HG03457 (cell line): ENCODE measurements at regions not wholly inside any gene's neighbourhood (a gene's known extent, or its start where the extent isn't known, plus 50 kb on each side); places are given as distances from the start of the nearest gene placed in this dataset.

ENCODE experiments used
- ATAC-seq: cut with Tn5 transposase; IDR thresholded peaks from one replicate; pipeline ENCODE4 v1.9.1; 2021; ENCODE audit warnings: moderate number of reproducible peaks; ENCODE audit not compliant: unreplicated experiment

GRCh38 chr1:212525479-212526110 is 83.0 kb upstream of the ATF3 start:
- no peak for ATAC-seq

GRCh38 chr1:212526111-212526491 is 82.5 kb upstream of the ATF3 start:
- no peak for ATAC-seq

- no peak for ATAC-seq
Observed at GRCh38 chr1:212528501-212528900, 80.1 kb upstream of the ATF3 start.

- ATAC-seq = no peak
Observed at GRCh38 chr1:212529211-212529741, 79.3 kb upstream of the ATF3 start.

- ATAC-seq = no peak
Observed at GRCh38 chr1:212531267-212531666, 77.3 kb upstream of the ATF3 start.

GRCh38 chr1:212531796-212532195 is 76.8 kb upstream of the ATF3 start:
- no peak for ATAC-seq

- no peak for ATAC-seq
Observed at GRCh38 chr1:212532469-212533147, 76.0 kb upstream of the ATF3 start.

- ATAC-seq = no peak
Observed at GRCh38 chr1:212533148-212533517, 75.4 kb upstream of the ATF3 start.

- no peak for ATAC-seq
Observed at GRCh38 chr1:212536586-212536985, 72.0 kb upstream of the ATF3 start.

- no peak for ATAC-seq
Observed at GRCh38 chr1:212537610-212538009, 71.0 kb upstream of the ATF3 start.

GRCh38 chr1:212539737-212540430 is 68.7 kb upstream of the ATF3 start:
- ATAC-seq = no peak

- no peak for ATAC-seq
Observed at GRCh38 chr1:212542761-212543187, 65.8 kb upstream of the ATF3 start.

GRCh38 chr1:212544110-212544509 is 64.5 kb upstream of the ATF3 start:
- ATAC-seq = no peak

- no peak for ATAC-seq
Observed at GRCh38 chr1:212545941-212546635, 62.5 kb upstream of the ATF3 start.

- ATAC-seq = no peak
Observed at GRCh38 chr1:212549503-212550017, 59.0 kb upstream of the ATF3 start.

GRCh38 chr1:212551929-212552328 is 56.6 kb upstream of the ATF3 start:
- ATAC-seq = no peak

GRCh38 chr1:212553676-212554075 is 54.9 kb upstream of the ATF3 start:
- no peak for ATAC-seq

GRCh38 chr1:212554401-212554800 is 54.2 kb upstream of the ATF3 start:
- ATAC-seq = no peak

GRCh38 chr1:212555426-212555825 is 53.1 kb upstream of the ATF3 start:
- no peak for ATAC-seq

- no peak for ATAC-seq
Observed at GRCh38 chr1:212556822-212557549, 51.6 kb upstream of the ATF3 start.
